Mucosa of stomach (tissue), 1 donor: ENCODE measurements at regions not wholly inside any gene's neighbourhood (a gene's known extent, or its start where the extent isn't known, plus 50 kb on each side); places are given as distances from the start of the nearest gene placed in this dataset.

ENCODE experiments used
- H3K27me3 ChIP-seq: one replicate; pipeline ENCODE4 v1.7.0; 2013; ENCODE audit warnings: mild to moderate bottlenecking, low read length; ENCODE audit not compliant: control insufficient read depth, insufficient read depth
- H3K36me3 ChIP-seq: one replicate; pipeline ENCODE4 v1.7.0; 2013; ENCODE audit warnings: low read length; ENCODE audit not compliant: control insufficient read depth, insufficient read depth
- H3K4me1 ChIP-seq: one replicate; pipeline ENCODE4 v1.7.0; 2013; ENCODE audit warnings: mild to moderate bottlenecking, low read length; ENCODE audit not compliant: control insufficient read depth, insufficient read depth
- H3K4me3 ChIP-seq: one replicate; pipeline ENCODE4 v1.7.0; 2013; ENCODE audit warnings: low read length
- H3K9ac ChIP-seq: one replicate; pipeline ENCODE4 v1.7.0; 2013; ENCODE audit warnings: mild to moderate bottlenecking, low read length, moderate library complexity
- H3K9me3 ChIP-seq: one replicate; pipeline ENCODE4 v1.7.0; 2013; ENCODE audit warnings: mild to moderate bottlenecking, low read length, moderate library complexity; ENCODE audit not compliant: control insufficient read depth
- donor health status: Pancreatic carcinoma.

- no peaks in the 10 kb centered on the region for H3K27me3 ChIP-seq
Measured at GRCh38 chr18:22047485-22047884, 121.9 kb upstream of the GATA6 start.

GRCh38 chr18:22048221-22048620, 121.2 kb upstream of the GATA6 start:
- H3K9me3 ChIP-seq: no peaks in the 10 kb centered on the region
- H3K4me1 ChIP-seq: peaks cover 63% of the 10 kb centered on the region
- no peak overlapping the region for H3K9ac ChIP-seq
- no peak overlapping the region for H3K4me3 ChIP-seq
- H3K27me3 ChIP-seq: no peaks in the 10 kb centered on the region
- H3K36me3 ChIP-seq: no peaks in the 10 kb centered on the region

More at GRCh38 chr18:22047485-22047884, 121.9 kb upstream of the GATA6 start:
- Histone ChIP-seq H3K9ac (no peak overlapping the region), H3K4me1 (peaks cover 70% of the 10 kb centered on the region), H3K9me3 (no peaks in the 10 kb centered on the region), H3K36me3 (no peaks in the 10 kb centered on the region), H3K4me3 (no peak overlapping the region)

- no peaks in the 10 kb centered on the region for H3K27me3 ChIP-seq
- H3K4me1 ChIP-seq: peaks cover 56% of the 10 kb centered on the region
- no peak overlapping the region for H3K9ac ChIP-seq
- no peaks in the 10 kb centered on the region for H3K9me3 ChIP-seq
- no peak overlapping the region for H3K4me3 ChIP-seq
- H3K36me3 ChIP-seq: no peaks in the 10 kb centered on the region
Measured at GRCh38 chr18:22048932-22049615, 120.3 kb upstream of the GATA6 start.

DNA sequence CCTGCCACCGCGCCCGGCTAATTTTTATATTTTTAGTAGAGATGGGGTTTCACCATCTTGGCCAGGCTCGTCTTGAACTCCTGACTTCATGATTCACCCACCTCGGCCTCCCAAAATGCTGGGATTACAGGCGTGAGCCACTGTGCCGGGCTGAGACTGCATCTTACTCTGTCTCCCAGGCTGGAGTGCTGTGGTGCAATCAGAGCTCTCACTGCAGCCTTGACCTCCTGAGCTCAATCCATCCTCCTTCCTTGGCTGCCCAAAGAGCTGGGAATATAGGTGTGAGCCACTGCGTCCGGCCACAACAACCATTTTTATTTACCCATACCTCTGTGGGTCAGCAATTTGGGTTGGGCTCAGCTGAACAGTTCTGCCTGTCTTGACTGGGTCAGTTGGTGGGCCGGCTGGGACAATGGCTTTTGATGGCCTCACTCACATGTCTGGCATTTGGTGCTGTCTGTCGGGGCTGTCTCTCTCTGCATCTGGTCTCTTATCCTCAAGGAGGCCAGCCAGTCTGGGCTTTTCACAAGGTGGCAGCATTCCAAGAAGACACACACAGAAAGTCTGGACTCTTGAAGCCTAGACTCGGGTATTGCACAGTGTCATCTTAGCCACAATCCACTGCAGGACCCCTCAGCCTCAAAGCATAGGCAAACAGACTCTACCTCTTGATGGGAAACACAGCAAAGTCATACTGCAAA, 116.8 kb upstream of the GATA6 start:
- H3K27me3 ChIP-seq: no peaks in the 10 kb centered on the region
- no peak overlapping the region for H3K4me3 ChIP-seq
- H3K9ac ChIP-seq: no peak overlapping the region
- no peaks in the 10 kb centered on the region for H3K36me3 ChIP-seq
- H3K4me1 ChIP-seq: peaks cover 26% of the 10 kb centered on the region
- H3K9me3 ChIP-seq: no peaks in the 10 kb centered on the region

- no peak overlapping the region for H3K4me3 ChIP-seq
- no peak overlapping the region for H3K9ac ChIP-seq
- H3K27me3 ChIP-seq: no peaks in the 10 kb centered on the region
- H3K36me3 ChIP-seq: no peaks in the 10 kb centered on the region
- peaks cover 15% of the 10 kb centered on the region for H3K4me1 ChIP-seq
- H3K9me3 ChIP-seq: no peaks in the 10 kb centered on the region
Measured at GRCh38 chr18:22055466-22056238, 113.7 kb upstream of the GATA6 start.

GRCh38 chr18:22056950-22057349, 112.4 kb upstream of the GATA6 start:
- H3K9ac ChIP-seq: no peak overlapping the region

GRCh38 chr18:22057908-22058527, 111.4 kb upstream of the GATA6 start:
- Histone ChIP-seq H3K9me3 (no peaks in the 10 kb centered on the region), H3K4me3 (no peak overlapping the region), H3K27me3 (no peaks in the 10 kb centered on the region), H3K9ac (no peak overlapping the region), H3K4me1 (peaks cover 31% of the 10 kb centered on the region), H3K36me3 (no peaks in the 10 kb centered on the region)

More at GRCh38 chr18:22056950-22057349, 112.4 kb upstream of the GATA6 start:
- Histone ChIP-seq H3K4me1 (peaks cover 22% of the 10 kb centered on the region), H3K27me3 (no peaks in the 10 kb centered on the region), H3K9me3 (no peaks in the 10 kb centered on the region), H3K36me3 (no peaks in the 10 kb centered on the region), H3K4me3 (no peak overlapping the region)

GRCh38 chr18:22060361-22060760, 109.0 kb upstream of the GATA6 start:
- Histone ChIP-seq H3K4me1 (peaks cover 40% of the 10 kb centered on the region), H3K36me3 (no peaks in the 10 kb centered on the region), H3K4me3 (no peak overlapping the region), H3K27me3 (no peaks in the 10 kb centered on the region), H3K9me3 (no peaks in the 10 kb centered on the region), H3K9ac (no peak overlapping the region)

- H3K4me1 ChIP-seq: peaks cover 43% of the 10 kb centered on the region
Measured at GRCh38 chr18:22063102-22063501, 106.3 kb upstream of the GATA6 start.

GRCh38 chr18:22063672-22064071, 105.7 kb upstream of the GATA6 start:
- H3K36me3 ChIP-seq: no peaks in the 10 kb centered on the region
- H3K4me1 ChIP-seq: peaks cover 43% of the 10 kb centered on the region
- H3K27me3 ChIP-seq: no peaks in the 10 kb centered on the region
- H3K4me3 ChIP-seq: no peak overlapping the region
- no peak overlapping the region for H3K9ac ChIP-seq
- H3K9me3 ChIP-seq: no peaks in the 10 kb centered on the region

More at GRCh38 chr18:22063102-22063501, 106.3 kb upstream of the GATA6 start:
- Histone ChIP-seq H3K27me3 (no peaks in the 10 kb centered on the region), H3K9me3 (no peaks in the 10 kb centered on the region), H3K4me3 (no peak overlapping the region), H3K9ac (no peak overlapping the region), H3K36me3 (no peaks in the 10 kb centered on the region)

GRCh38 chr18:22064581-22064980, 104.8 kb upstream of the GATA6 start:
- H3K9ac ChIP-seq: no peak overlapping the region
- no peaks in the 10 kb centered on the region for H3K27me3 ChIP-seq
- no peak overlapping the region for H3K4me3 ChIP-seq
- H3K4me1 ChIP-seq: peaks cover 49% of the 10 kb centered on the region
- no peaks in the 10 kb centered on the region for H3K36me3 ChIP-seq
- H3K9me3 ChIP-seq: no peaks in the 10 kb centered on the region
